ENCODE measurements at regions not wholly inside any gene's neighbourhood (a gene's known extent, or its start where the extent isn't known, plus 50 kb on each side); places are given as distances from the start of the nearest gene placed in this dataset.

- TF ChIP-seq, protein P1, sequence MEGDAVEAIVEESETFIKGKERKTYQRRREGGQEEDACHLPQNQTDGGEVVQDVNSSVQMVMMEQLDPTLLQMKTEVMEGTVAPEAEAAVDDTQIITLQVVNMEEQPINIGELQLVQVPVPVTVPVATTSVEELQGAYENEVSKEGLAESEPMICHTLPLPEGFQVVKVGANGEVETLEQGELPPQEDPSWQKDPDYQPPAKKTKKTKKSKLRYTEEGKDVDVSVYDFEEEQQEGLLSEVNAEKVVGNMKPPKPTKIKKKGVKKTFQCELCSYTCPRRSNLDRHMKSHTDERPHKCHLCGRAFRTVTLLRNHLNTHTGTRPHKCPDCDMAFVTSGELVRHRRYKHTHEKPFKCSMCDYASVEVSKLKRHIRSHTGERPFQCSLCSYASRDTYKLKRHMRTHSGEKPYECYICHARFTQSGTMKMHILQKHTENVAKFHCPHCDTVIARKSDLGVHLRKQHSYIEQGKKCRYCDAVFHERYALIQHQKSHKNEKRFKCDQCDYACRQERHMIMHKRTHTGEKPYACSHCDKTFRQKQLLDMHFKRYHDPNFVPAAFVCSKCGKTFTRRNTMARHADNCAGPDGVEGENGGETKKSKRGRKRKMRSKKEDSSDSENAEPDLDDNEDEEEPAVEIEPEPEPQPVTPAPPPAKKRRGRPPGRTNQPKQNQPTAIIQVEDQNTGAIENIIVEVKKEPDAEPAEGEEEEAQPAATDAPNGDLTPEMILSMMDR (IDR thresholded peaks at IDR 0.05) = no peak
- no peak for TF ChIP-seq POLR2AphosphoS5 (IDR thresholded peaks at IDR 0.05)
- TF ChIP-seq POLR2A (IDR thresholded peaks at IDR 0.05; ENCODE audit: low read depth) = no peak
Measured at GRCh38 chr3:72217570-72217969, 432.6 kb upstream of the PROK2 start.

All from esophagus muscularis mucosa (tissue), 3 donors.